Progenitor cell of endocrine pancreas (in vitro differentiated cells): ENCODE measurements at regions not wholly inside any gene's neighbourhood (a gene's known extent, or its start where the extent isn't known, plus 50 kb on each side); places are given as distances from the start of the nearest gene placed in this dataset.

Experiments used
- DNase-seq: peaks from one replicate; pipeline ENCODE4 v3.0.0; 2021; ENCODE audit warnings: low spot score; ENCODE audit not compliant: unreplicated experiment
- H3K27ac Mint-ChIP-seq: 2 replicates; pipeline ENCODE4 v1.8.0; 2021; ENCODE audit warnings: mild to moderate bottlenecking, moderate library complexity, mixed read lengths
- H3K27me3 Mint-ChIP-seq: 2 replicates; pipeline ENCODE4 v1.8.0; 2021; ENCODE audit warnings: mixed read lengths
- H3K36me3 Mint-ChIP-seq: 2 replicates; pipeline ENCODE4 v1.8.0; 2022; ENCODE audit warnings: mixed read lengths; ENCODE audit not compliant: insufficient read depth
- H3K4me1 Mint-ChIP-seq: 2 replicates; pipeline ENCODE4 v1.8.0; 2021; ENCODE audit warnings: low read depth, mixed read lengths
- H3K4me3 Mint-ChIP-seq: 2 replicates; pipeline ENCODE4 v1.8.0; 2021; ENCODE audit warnings: low read depth, mild to moderate bottlenecking, moderate library complexity, mixed read lengths
- H3K9me3 Mint-ChIP-seq: 2 replicates; pipeline ENCODE4 v1.8.0; 2021; ENCODE audit warnings: low read depth, mixed read lengths
- TF ChIP-seq, protein P1 (sequence below): fragments of 200-600 bp; sonication (generic); IDR thresholded peaks from one replicate; pipeline ENCODE4 v1.5.0; 2021; ENCODE audit warnings: antibody characterized with exemption, mild to moderate bottlenecking; ENCODE audit not compliant: unreplicated experiment

DNA sequence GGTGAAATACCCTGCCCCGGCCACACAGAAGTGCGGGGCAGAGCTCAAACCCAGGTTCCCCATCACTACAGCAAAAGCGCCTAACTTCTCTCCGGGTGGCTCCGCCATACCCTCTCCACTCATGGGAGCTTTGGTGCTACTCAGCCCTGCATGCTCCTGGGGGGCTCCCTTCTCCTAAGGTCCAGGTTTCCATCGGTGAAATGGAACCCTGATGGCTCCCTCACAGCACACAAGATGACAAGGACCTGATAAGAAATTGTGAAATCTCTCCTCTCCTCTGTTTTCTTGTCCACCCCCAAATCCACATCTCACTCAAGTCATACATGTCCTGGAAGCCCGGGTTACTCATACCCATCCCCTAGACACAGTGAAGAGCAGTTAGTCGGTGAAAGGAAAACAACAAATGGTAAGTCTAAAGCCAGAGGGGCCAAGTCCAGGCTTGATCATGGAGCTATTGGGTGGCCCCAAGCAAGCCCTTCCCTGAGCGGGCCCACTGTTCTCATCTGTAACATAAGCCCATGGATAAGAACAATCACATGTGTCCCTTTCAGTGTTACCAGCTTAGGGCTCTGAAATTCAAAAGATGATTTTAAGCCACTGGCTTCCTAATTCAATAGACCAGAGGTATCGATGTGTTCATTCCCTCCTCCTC, 317.5 kb downstream of the BCL11B start:
- DNase-seq, result no peak
- H3K9me3 Mint-ChIP-seq, result no peaks in the 10 kb centered on the region

DNA sequence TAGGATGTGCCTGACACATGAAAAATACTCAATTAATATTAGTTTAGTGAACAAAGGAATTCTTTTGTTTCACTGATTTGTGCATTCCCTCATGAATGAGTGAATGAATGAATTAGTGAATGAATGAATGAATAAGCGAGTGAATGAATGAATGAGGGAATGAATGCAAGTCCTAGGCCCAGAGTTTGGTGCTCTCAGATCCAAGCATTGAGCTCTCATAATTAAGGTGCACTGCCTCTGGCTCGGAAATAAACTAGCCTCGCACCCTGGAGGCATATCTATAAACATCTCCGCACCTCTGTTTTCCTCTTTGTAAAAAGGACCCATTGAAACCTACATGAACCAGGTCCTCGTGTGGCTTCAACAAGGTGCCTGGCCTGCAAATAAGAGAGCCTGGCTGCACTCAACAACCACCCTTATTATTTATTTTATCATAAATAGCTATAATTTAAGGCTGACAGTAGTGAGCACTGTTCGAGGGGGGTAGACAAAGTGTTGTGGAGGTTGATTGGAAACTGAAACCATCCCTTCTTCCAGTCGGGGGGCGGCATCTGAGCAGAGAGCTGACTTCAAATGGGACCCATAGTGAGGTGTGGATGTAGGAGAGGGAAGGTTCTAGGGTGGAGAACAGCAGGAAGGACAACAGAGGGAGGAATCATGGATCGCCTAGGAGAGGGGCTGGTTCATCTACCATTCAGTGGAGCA, 316.8 kb downstream of the BCL11B start:
- Mint-ChIP-seq H3K36me3 (no peaks in the 10 kb centered on the region), H3K27me3 (peaks cover 26% of the 10 kb centered on the region), H3K4me1 (peaks cover 17% of the 10 kb centered on the region), H3K4me3 (no peak overlapping the region), H3K27ac (no peak overlapping the region), H3K9me3 (no peaks in the 10 kb centered on the region)
- DNase-seq, result no peak
- TF ChIP-seq, protein P1, sequence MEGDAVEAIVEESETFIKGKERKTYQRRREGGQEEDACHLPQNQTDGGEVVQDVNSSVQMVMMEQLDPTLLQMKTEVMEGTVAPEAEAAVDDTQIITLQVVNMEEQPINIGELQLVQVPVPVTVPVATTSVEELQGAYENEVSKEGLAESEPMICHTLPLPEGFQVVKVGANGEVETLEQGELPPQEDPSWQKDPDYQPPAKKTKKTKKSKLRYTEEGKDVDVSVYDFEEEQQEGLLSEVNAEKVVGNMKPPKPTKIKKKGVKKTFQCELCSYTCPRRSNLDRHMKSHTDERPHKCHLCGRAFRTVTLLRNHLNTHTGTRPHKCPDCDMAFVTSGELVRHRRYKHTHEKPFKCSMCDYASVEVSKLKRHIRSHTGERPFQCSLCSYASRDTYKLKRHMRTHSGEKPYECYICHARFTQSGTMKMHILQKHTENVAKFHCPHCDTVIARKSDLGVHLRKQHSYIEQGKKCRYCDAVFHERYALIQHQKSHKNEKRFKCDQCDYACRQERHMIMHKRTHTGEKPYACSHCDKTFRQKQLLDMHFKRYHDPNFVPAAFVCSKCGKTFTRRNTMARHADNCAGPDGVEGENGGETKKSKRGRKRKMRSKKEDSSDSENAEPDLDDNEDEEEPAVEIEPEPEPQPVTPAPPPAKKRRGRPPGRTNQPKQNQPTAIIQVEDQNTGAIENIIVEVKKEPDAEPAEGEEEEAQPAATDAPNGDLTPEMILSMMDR, result no peak

More for the DNA sequence above, 317.5 kb downstream of the BCL11B start:
- no peak overlapping the region for H3K27ac Mint-ChIP-seq
- TF ChIP-seq, protein P1, result no peak
- H3K36me3 Mint-ChIP-seq, result no peaks in the 10 kb centered on the region
- peaks cover 31% of the 10 kb centered on the region for H3K27me3 Mint-ChIP-seq
- no peak overlapping the region for H3K4me3 Mint-ChIP-seq
- peaks cover 11% of the 10 kb centered on the region for H3K4me1 Mint-ChIP-seq

DNA sequence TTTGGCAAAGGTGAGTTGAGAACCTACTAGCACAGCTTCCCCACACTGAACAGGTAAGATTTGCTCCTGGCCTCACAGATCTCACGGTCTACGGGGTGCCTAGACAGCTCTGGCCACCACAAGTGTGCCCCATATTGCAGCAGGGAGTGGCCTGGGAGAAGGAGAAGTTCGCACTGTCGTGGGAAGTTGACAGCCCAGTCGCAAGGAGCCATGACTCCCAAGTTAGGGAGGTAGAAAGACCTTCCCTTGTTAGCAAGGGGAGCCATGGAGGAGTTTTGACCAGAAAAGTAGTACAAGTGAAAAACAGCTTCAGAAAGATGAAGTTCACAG, 316.3 kb downstream of the BCL11B start:
- Mint-ChIP-seq H3K9me3 (no peaks in the 10 kb centered on the region), H3K27me3 (peaks cover 26% of the 10 kb centered on the region), H3K4me3 (no peak overlapping the region), H3K27ac (no peak overlapping the region), H3K36me3 (no peaks in the 10 kb centered on the region), H3K4me1 (peaks cover 17% of the 10 kb centered on the region)
- no peak for DNase-seq
- TF ChIP-seq, protein P1, result no peak

DNA sequence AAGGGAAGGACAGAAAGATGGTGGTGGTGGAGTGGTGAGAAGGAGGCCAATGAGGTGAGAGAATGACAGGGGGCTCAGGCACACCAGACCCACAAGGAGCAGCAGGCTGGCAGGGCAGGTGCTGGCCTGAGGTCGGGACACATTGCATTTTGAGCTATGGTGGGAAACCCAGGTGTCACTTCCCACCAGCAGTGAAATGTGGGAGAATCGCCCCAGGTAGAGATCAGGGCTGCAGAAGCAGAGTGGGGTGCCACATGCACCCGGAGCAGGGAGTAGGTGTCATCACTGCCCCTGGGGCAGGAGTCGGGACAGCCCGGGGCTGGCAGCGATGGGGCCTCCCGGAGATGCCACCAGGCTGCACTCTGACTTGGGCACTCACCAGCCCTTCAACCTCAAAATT, 315.8 kb downstream of the BCL11B start:
- DNase-seq, result no peak
- H3K27me3 Mint-ChIP-seq, result peaks cover 29% of the 10 kb centered on the region
- TF ChIP-seq, protein P1, result no peak
- no peak overlapping the region for H3K4me3 Mint-ChIP-seq
- no peaks in the 10 kb centered on the region for H3K9me3 Mint-ChIP-seq
- no peak overlapping the region for H3K27ac Mint-ChIP-seq
- peaks cover 17% of the 10 kb centered on the region for H3K4me1 Mint-ChIP-seq
- H3K36me3 Mint-ChIP-seq, result no peaks in the 10 kb centered on the region

DNA sequence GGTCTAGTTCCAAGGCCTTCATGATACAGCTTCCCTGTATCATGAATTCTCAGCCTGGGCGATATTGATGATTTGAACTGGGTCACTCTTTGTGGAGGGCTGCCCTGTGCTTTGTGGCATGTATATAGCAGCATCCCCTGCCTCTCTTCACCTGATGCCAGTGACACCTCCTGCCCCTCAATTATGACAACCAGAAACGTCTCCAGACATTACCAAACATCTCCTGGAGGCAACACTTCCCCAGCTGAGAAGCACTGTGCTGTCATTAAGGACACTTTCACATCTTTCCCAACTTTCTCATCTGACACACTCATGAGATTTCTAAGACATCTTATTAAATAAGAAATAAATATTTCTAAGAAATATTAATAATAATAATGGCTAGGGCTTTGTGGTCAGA, 315.3 kb downstream of the BCL11B start:
- no peaks in the 10 kb centered on the region for H3K36me3 Mint-ChIP-seq
- H3K27me3 Mint-ChIP-seq, result peaks cover 33% of the 10 kb centered on the region
- DNase-seq, result no peak

More for the DNA sequence above, 315.3 kb downstream of the BCL11B start:
- Mint-ChIP-seq H3K9me3 (no peaks in the 10 kb centered on the region), H3K27ac (no peak overlapping the region), H3K4me3 (no peak overlapping the region), H3K4me1 (peaks cover 17% of the 10 kb centered on the region)
- TF ChIP-seq, protein P1, result no peak
